Peyer's patch (tissue), 4 donors: ENCODE measurements at regions not wholly inside any gene's neighbourhood (a gene's known extent, or its start where the extent isn't known, plus 50 kb on each side); places are given as distances from the start of the nearest gene placed in this dataset.

Experiments used
- POLR2A ChIP-seq, 2 donors: fragments of 450-650 bp; IDR thresholded peaks; one replicate each; pipeline ENCODE4 v1.5.1; 2017; ENCODE audit warnings: antibody characterized with exemption in 2 of 2, mild to moderate bottlenecking in 2 of 2, moderate library complexity in 2 of 2
- TF ChIP-seq, protein P1 (sequence below), 6 experiments: fragments of 450-650 bp in 4 of 6; fragments of 200-600 bp in 2 of 6; sonication (generic) in 1 of 6; IDR thresholded peaks; one replicate each; pipeline ENCODE4 v1.5.1; 2017 to 2019; ENCODE audit warnings: antibody characterized with exemption in 6 of 6, mild to moderate bottlenecking in 3 of 6, moderate library complexity in 1 of 6

DNA sequence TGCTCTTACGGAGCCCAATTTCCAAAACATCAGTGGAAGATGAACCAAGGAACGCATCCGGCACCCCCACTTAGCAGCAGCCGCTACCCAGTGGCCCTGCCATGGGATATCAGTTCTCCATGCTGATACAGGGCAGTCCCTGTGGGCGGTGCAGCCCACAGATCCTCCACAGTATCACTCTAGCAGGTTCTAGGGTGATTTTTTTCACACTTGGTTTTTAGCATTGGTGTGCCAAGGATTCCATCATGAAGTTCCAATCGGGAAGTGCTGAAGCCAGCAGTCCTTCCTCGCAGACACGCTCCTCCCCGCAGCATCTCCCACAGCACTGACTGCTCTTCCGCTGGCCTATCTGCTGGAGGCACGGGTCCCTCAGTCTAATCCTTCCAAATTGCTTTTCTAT lies 261.9 kb downstream of the SYK start:
- TF ChIP-seq, protein P1, sequence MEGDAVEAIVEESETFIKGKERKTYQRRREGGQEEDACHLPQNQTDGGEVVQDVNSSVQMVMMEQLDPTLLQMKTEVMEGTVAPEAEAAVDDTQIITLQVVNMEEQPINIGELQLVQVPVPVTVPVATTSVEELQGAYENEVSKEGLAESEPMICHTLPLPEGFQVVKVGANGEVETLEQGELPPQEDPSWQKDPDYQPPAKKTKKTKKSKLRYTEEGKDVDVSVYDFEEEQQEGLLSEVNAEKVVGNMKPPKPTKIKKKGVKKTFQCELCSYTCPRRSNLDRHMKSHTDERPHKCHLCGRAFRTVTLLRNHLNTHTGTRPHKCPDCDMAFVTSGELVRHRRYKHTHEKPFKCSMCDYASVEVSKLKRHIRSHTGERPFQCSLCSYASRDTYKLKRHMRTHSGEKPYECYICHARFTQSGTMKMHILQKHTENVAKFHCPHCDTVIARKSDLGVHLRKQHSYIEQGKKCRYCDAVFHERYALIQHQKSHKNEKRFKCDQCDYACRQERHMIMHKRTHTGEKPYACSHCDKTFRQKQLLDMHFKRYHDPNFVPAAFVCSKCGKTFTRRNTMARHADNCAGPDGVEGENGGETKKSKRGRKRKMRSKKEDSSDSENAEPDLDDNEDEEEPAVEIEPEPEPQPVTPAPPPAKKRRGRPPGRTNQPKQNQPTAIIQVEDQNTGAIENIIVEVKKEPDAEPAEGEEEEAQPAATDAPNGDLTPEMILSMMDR (IDR thresholded peaks at IDR 0.05), result no peak
- no peak for TF ChIP-seq POLR2A (IDR thresholded peaks at IDR 0.05)
